ENCODE measurements at regions not wholly inside any gene's neighbourhood (a gene's known extent, or its start where the extent isn't known, plus 50 kb on each side); places are given as distances from the start of the nearest gene placed in this dataset.
A peak's percentile ranks its signal among the peaks of the same experiment; 100 is the strongest.

GRCh38 chr6:19478992-19479391 is 358.2 kb upstream of the ID4 start:
- DNase-seq, result no peak

GRCh38 chr6:19479551-19479950 is 357.6 kb upstream of the ID4 start:
- no peak for DNase-seq

GRCh38 chr6:19492636-19493405 is 344.3 kb upstream of the ID4 start:
- no peak for DNase-seq

- DNase-seq, result no peak
Measured at GRCh38 chr6:19501737-19502245, 335.4 kb upstream of the ID4 start.

GRCh38 chr6:19502301-19502700 is 334.9 kb upstream of the ID4 start:
- no peak for DNase-seq

GRCh38 chr6:19515939-19516338 is 321.2 kb upstream of the ID4 start:
- no peak for DNase-seq

- no peak for DNase-seq
Measured at GRCh38 chr6:19519941-19520340, 317.2 kb upstream of the ID4 start.

- DNase-seq, result no peak
Measured at GRCh38 chr6:19524366-19525186, 312.6 kb upstream of the ID4 start.

GRCh38 chr6:19525673-19526072 is 311.5 kb upstream of the ID4 start:
- DNase-seq, result no peak

- no peak for DNase-seq
Measured at GRCh38 chr6:19530188-19530587, 307.0 kb upstream of the ID4 start.

GRCh38 chr6:19535351-19535750 is 301.8 kb upstream of the ID4 start:
- DNase-seq, result no peak

- DNase-seq, result no peak
Measured at GRCh38 chr6:19536838-19537237, 300.3 kb upstream of the ID4 start.

- DNase-seq, result peak; percentile 90
Measured at GRCh38 chr6:19538096-19538495, 299.1 kb upstream of the ID4 start.

GRCh38 chr6:19547507-19547906 is 289.7 kb upstream of the ID4 start:
- no peak for DNase-seq

GRCh38 chr6:19549109-19549508 is 288.1 kb upstream of the ID4 start:
- DNase-seq, result no peak

- DNase-seq, result no peak
Measured at GRCh38 chr6:19550380-19550779, 286.8 kb upstream of the ID4 start.

- no peak for DNase-seq
Measured at GRCh38 chr6:19551611-19552010, 285.6 kb upstream of the ID4 start.

- no peak for DNase-seq
Measured at GRCh38 chr6:19552076-19552475, 285.1 kb upstream of the ID4 start.

- no peak for DNase-seq
Measured at GRCh38 chr6:19552588-19552987, 284.6 kb upstream of the ID4 start.

- DNase-seq, result no peak
Measured at GRCh38 chr6:19554356-19555225, 282.6 kb upstream of the ID4 start.

GRCh38 chr6:19557191-19557590 is 280.0 kb upstream of the ID4 start:
- no peak for DNase-seq

- DNase-seq, result no peak
Measured at GRCh38 chr6:19558201-19558600, 279.0 kb upstream of the ID4 start.

- DNase-seq, result no peak
Measured at GRCh38 chr6:19558934-19559333, 278.2 kb upstream of the ID4 start.
